Calu3 (cell line): ENCODE measurements at regions not wholly inside any gene's neighbourhood (a gene's known extent, or its start where the extent isn't known, plus 50 kb on each side); places are given as distances from the start of the nearest gene placed in this dataset.

ENCODE experiments used
- BruUV-seq: library from RNA; stranded (reverse); fragments of 400-500 nt; replicated peaks from 2 replicates; lab custom pipeline; 2021; lab: Mats Ljungman, UMichigan
- CTCF ChIA-PET: fragments of 300-600 bp; sonication (Branson Sonifier 250); formaldehyde crosslinking; loops from one replicate; lab custom pipeline; 2022; ENCODE audit warnings: antibody characterized with exemption; lab: Charles Lee
- DNase-seq: peaks from one replicate; pipeline ENCODE4 v3.0.0; 2022
- H3K27ac Mint-ChIP-seq: one replicate; pipeline ENCODE4 v1.8.0; 2022; ENCODE audit warnings: mixed read lengths; ENCODE audit not compliant: unreplicated experiment
- H3K27me3 Mint-ChIP-seq: one replicate; pipeline ENCODE4 v1.8.0; 2022; ENCODE audit warnings: mixed read lengths; ENCODE audit not compliant: unreplicated experiment
- H3K36me3 Mint-ChIP-seq: one replicate; pipeline ENCODE4 v1.8.0; 2022; ENCODE audit warnings: mild to moderate bottlenecking, moderate library complexity, mixed read lengths; ENCODE audit not compliant: insufficient read depth, unreplicated experiment
- H3K4me1 Mint-ChIP-seq: one replicate; pipeline ENCODE4 v1.8.0; 2022; ENCODE audit warnings: mild to moderate bottlenecking, low read depth, mixed read lengths; ENCODE audit not compliant: unreplicated experiment
- H3K4me3 Mint-ChIP-seq: one replicate; pipeline ENCODE4 v1.8.0; 2022; ENCODE audit warnings: mild to moderate bottlenecking, low read depth, moderate library complexity, mixed read lengths; ENCODE audit not compliant: unreplicated experiment
- H3K9me3 Mint-ChIP-seq: one replicate; pipeline ENCODE4 v1.8.0; 2022; ENCODE audit warnings: low read depth, mixed read lengths; ENCODE audit not compliant: unreplicated experiment
- intact Hi-C: fragments of 100-400 bp; cut with micrococcal nuclease; formaldehyde crosslinking; loops from one replicate; pipeline ENCODE4 v1.10.0; 2022; ENCODE audit not compliant: unreplicated experiment
- TF ChIP-seq, protein P1 (sequence below): fragments of 200-600 bp; IDR thresholded peaks from one replicate; pipeline ENCODE4 v1.8.0; 2022; ENCODE audit warnings: antibody characterized with exemption; ENCODE audit not compliant: unreplicated experiment

DNA sequence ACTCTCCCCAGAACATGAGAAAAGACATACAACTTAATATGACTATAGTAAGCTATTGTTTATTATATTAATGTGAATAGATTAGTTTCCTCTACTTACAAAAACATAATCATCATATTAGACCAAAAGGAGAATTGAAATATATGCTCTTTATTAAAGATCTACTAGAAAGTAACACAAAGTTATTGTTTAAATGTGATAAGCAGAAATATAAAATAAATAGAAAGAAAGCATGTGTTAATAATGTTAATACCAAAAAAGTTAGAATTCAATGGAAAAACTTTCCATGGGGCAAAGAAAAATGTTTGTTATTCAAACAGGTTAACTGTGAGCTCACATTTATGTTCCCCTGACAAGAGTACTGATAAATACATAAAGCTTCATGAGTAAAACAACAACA is 421.4 kb upstream of the UBE2E3 start:
- Mint-ChIP-seq H3K4me1 (no peaks in the 10 kb centered on the region), H3K9me3 (no peaks in the 10 kb centered on the region), H3K36me3 (no peaks in the 10 kb centered on the region), H3K27ac (no peak overlapping the region), H3K27me3 (no peaks in the 10 kb centered on the region), H3K4me3 (no peak overlapping the region)
- intact Hi-C loops: no loop called here
- TF ChIP-seq, protein P1, sequence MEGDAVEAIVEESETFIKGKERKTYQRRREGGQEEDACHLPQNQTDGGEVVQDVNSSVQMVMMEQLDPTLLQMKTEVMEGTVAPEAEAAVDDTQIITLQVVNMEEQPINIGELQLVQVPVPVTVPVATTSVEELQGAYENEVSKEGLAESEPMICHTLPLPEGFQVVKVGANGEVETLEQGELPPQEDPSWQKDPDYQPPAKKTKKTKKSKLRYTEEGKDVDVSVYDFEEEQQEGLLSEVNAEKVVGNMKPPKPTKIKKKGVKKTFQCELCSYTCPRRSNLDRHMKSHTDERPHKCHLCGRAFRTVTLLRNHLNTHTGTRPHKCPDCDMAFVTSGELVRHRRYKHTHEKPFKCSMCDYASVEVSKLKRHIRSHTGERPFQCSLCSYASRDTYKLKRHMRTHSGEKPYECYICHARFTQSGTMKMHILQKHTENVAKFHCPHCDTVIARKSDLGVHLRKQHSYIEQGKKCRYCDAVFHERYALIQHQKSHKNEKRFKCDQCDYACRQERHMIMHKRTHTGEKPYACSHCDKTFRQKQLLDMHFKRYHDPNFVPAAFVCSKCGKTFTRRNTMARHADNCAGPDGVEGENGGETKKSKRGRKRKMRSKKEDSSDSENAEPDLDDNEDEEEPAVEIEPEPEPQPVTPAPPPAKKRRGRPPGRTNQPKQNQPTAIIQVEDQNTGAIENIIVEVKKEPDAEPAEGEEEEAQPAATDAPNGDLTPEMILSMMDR: no peak
- no peak for DNase-seq
- CTCF ChIA-PET: interaction anchor here (1.0 kb wide), 1 partner anchor 11 kb away, joined by 3 read pairs; no protein-coding TSS in a partner anchor
- BruUV-seq: no TSS peak

DNA sequence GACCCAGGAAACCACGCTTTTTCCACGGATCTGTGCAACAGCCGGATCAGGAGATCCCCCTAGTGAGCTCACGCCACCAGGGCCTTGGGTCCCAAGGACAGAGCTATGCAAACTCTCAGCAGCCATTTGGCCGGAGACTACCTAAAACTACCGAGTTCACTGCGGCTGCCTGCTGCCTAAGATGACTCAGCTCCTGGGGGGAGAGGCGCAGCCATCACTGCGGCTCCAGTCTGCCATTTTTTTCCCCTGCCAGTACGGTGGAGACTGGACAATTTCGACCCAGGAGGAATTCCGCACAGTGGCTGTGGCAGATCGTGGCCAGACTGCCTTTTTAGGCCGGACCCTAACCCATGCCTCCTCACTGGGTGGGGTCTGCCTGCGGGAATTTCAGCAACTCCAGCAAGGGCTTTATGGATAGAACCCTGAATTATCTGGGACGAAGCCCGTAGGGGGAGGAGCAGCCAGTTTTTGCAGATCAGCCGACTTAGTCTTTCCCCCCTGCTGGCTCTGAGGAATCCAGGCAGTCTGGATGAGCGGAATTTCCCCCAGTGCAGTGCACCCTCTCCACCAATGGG is 424.9 kb upstream of the UBE2E3 start:
- CTCF ChIA-PET: no interaction called here
- no peaks in the 10 kb centered on the region for H3K4me1 Mint-ChIP-seq
- no peaks in the 10 kb centered on the region for H3K27me3 Mint-ChIP-seq
- intact Hi-C loops: no loop called here
- no peak overlapping the region for H3K27ac Mint-ChIP-seq
- no peak for DNase-seq
- TF ChIP-seq, protein P1: no peak
- no TSS peak for BruUV-seq
- H3K9me3 Mint-ChIP-seq: no peaks in the 10 kb centered on the region
- H3K36me3 Mint-ChIP-seq: no peaks in the 10 kb centered on the region
- no peak overlapping the region for H3K4me3 Mint-ChIP-seq

DNA sequence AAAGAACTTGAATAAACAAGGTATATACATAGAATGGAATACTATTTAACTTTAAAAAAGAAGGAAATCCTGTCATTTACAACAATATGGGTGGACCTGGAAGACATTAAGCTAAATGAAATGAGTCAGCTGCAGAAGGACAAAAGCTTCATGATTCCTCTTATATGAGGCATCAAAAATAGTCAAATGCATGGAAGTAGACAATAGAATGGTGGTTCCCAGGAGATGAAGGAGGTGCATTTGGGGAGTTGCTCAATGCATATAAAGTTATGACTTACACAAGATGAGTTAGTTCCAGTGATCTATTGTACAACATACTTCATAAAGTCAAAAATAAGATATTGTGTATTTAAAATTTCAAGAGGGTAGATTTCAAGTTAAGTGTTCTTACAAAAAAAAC is 426.1 kb upstream of the UBE2E3 start:
- Mint-ChIP-seq H3K36me3 (no peaks in the 10 kb centered on the region), H3K9me3 (no peaks in the 10 kb centered on the region), H3K27me3 (no peaks in the 10 kb centered on the region), H3K27ac (no peak overlapping the region), H3K4me1 (no peaks in the 10 kb centered on the region), H3K4me3 (no peak overlapping the region)
- TF ChIP-seq, protein P1: no peak
- intact Hi-C loops: no loop called here
- DNase-seq: no peak
- no TSS peak for BruUV-seq
- CTCF ChIA-PET: no interaction called here

DNA sequence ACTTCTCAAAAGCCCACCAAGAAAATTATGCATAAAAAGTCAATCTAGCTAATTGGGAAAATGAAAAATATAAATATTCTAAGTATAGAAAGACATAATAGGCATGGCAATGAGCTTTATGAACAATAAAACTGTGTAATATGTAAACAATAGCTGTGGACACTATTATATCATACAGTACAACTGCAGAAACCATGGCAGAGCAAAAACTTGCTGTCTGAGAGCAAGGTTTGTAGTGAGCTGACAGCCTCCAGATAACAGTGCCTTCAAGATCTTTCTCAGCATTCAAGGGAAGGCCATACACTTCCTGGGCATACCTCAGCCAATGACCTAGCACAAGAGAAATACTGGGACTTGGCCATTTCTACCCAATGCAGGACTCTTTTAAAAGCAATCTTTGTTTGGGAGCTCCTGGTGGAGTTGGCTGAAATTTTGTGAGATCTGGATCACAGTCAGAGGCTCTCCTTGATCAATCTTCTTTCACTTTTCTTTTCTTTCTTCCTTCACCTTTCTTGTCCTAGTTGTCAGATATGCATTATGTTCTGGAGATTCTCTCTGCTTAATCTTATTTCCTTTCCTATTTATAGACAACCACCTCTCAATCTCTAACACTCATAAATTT is 427.2 kb upstream of the UBE2E3 start:
- Mint-ChIP-seq H3K9me3 (no peaks in the 10 kb centered on the region), H3K4me3 (no peak overlapping the region), H3K36me3 (no peaks in the 10 kb centered on the region), H3K27me3 (no peaks in the 10 kb centered on the region), H3K4me1 (no peaks in the 10 kb centered on the region), H3K27ac (no peak overlapping the region)
- no TSS peak for BruUV-seq
- TF ChIP-seq, protein P1: no peak
- intact Hi-C loops: no loop called here
- CTCF ChIA-PET: no interaction called here
- no peak for DNase-seq
